Right renal cortex interstitium (tissue), 3 donors: ENCODE measurements at regions not wholly inside any gene's neighbourhood (a gene's known extent, or its start where the extent isn't known, plus 50 kb on each side); places are given as distances from the start of the nearest gene placed in this dataset.

Experiments used
- DNase-seq, 3 donors: peaks; one replicate each; pipeline ENCODE4 v3.0.0-alpha.2; 2013; ENCODE audit warnings: low read depth in 3 of 3, low spot score in 2 of 3

- no peak for DNase-seq
Measured at GRCh38 chr20:55615818-55616217, 389.5 kb downstream of the CBLN4 start.

GRCh38 chr20:55614220-55614757 lies 391.0 kb downstream of the CBLN4 start:
- DNase-seq, result no peak

- DNase-seq, result no peak
Measured at GRCh38 chr20:55610756-55611155, 394.6 kb downstream of the CBLN4 start.

- no peak for DNase-seq
Measured at GRCh38 chr20:55605594-55605993, 399.7 kb downstream of the CBLN4 start.

- DNase-seq, result no peak
Measured at GRCh38 chr20:55597526-55597925, 407.8 kb downstream of the CBLN4 start.

- DNase-seq, result no peak
Measured at GRCh38 chr20:55596431-55596830, 408.9 kb downstream of the CBLN4 start.

- DNase-seq, result no peak
Measured at GRCh38 chr20:55592866-55593265, 412.5 kb downstream of the CBLN4 start.

- DNase-seq, result peak in 2 of 3 donors; percentile 34 to 59
Measured at GRCh38 chr20:55586610-55587009, 418.7 kb downstream of the CBLN4 start.

- DNase-seq, result no peak
Measured at GRCh38 chr20:55584964-55585363, 420.4 kb downstream of the CBLN4 start.

- no peak for DNase-seq
Measured at GRCh38 chr20:55584307-55584706, 421.0 kb downstream of the CBLN4 start.

- DNase-seq, result no peak
Measured at GRCh38 chr20:55583036-55583435, 422.3 kb downstream of the CBLN4 start.

GRCh38 chr20:55582498-55582897 lies 422.8 kb downstream of the CBLN4 start:
- no peak for DNase-seq

GRCh38 chr20:55581519-55581918 lies 423.8 kb downstream of the CBLN4 start:
- no peak for DNase-seq

- DNase-seq, result no peak
Measured at GRCh38 chr20:55580475-55580874, 424.8 kb downstream of the CBLN4 start.

- no peak for DNase-seq
Measured at GRCh38 chr20:55579802-55580201, 425.5 kb downstream of the CBLN4 start.

- no peak for DNase-seq
Measured at GRCh38 chr20:55576981-55577380, 428.3 kb downstream of the CBLN4 start.

GRCh38 chr20:55569084-55569483 lies 436.2 kb downstream of the CBLN4 start:
- DNase-seq, result peak; percentile 38 to 61 (median 53)

GRCh38 chr20:55567826-55568225 lies 437.5 kb downstream of the CBLN4 start:
- DNase-seq, result no peak

- no peak for DNase-seq
Measured at GRCh38 chr20:55565096-55565773, 440.1 kb downstream of the CBLN4 start.

GRCh38 chr20:55561259-55561658 lies 444.1 kb downstream of the CBLN4 start:
- no peak for DNase-seq

- DNase-seq, result peak in 2 of 3 donors; percentile 9 to 36
Measured at GRCh38 chr20:55557191-55557590, 448.1 kb downstream of the CBLN4 start.

GRCh38 chr20:55555075-55555650 lies 450.2 kb downstream of the CBLN4 start:
- DNase-seq, result no peak
